H9 (cell line): ENCODE measurements at regions not wholly inside any gene's neighbourhood (a gene's known extent, or its start where the extent isn't known, plus 50 kb on each side); places are given as distances from the start of the nearest gene placed in this dataset.

ENCODE experiments used
- DNase-seq: peaks from one replicate; pipeline ENCODE4 v3.0.0-alpha.2; 2017
- H2AFZ ChIP-seq: one replicate; pipeline ENCODE4 v1.6.1; 2013; ENCODE audit warnings: mild to moderate bottlenecking, low read length, control low read depth, moderate library complexity
- H2AK5ac ChIP-seq: 2 replicates; pipeline ENCODE4 v1.6.1; 2013; ENCODE audit warnings: low read length, control low read depth, mixed read lengths; ENCODE audit not compliant: insufficient read length
- H2BK120ac ChIP-seq: one replicate; pipeline ENCODE4 v1.6.1; 2013; ENCODE audit warnings: low read depth, mild to moderate bottlenecking, low read length, control low read depth, inconsistent platforms; ENCODE audit not compliant: poor library complexity, severe bottlenecking
- H2BK12ac ChIP-seq: 2 replicates; pipeline ENCODE4 v1.6.1; 2013; ENCODE audit warnings: low read length, control low read depth, mixed read lengths, low read depth; ENCODE audit not compliant: insufficient read length
- H2BK15ac ChIP-seq: 2 replicates; pipeline ENCODE4 v1.6.1; 2013; ENCODE audit warnings: low read depth, low read length, control low read depth
- H2BK20ac ChIP-seq: one replicate; pipeline ENCODE4 v1.6.1; 2013; ENCODE audit warnings: low read depth, mild to moderate bottlenecking, low read length, control low read depth, inconsistent platforms; ENCODE audit not compliant: poor library complexity, severe bottlenecking
- H2BK5ac ChIP-seq: 2 replicates; pipeline ENCODE4 v1.6.1; 2013; ENCODE audit warnings: low read length, control low read depth, mixed read lengths; ENCODE audit not compliant: insufficient read length
- H3K14ac ChIP-seq: 2 replicates; pipeline ENCODE4 v1.6.1; 2013; ENCODE audit warnings: low read length, control low read depth; ENCODE audit not compliant: insufficient read depth
- H3K18ac ChIP-seq: 2 replicates; pipeline ENCODE4 v1.6.1; 2013; ENCODE audit warnings: low read depth, mild to moderate bottlenecking, mixed read lengths, low read length, control low read depth; ENCODE audit not compliant: insufficient read length
- H3K23ac ChIP-seq: 2 replicates; pipeline ENCODE4 v1.6.1; 2013; ENCODE audit warnings: low read length, control low read depth, mixed read lengths, low read depth; ENCODE audit not compliant: insufficient read length
- H3K23me2 ChIP-seq: 2 replicates; pipeline ENCODE4 v1.6.1; 2013; ENCODE audit warnings: low read depth, mild to moderate bottlenecking, mixed read lengths, low read length, control low read depth; ENCODE audit not compliant: insufficient read length, poor library complexity, severe bottlenecking
- H3K27ac ChIP-seq: 2 replicates; pipeline ENCODE4 v1.5.1; 2013; ENCODE audit warnings: low read length, control low read depth, mixed read lengths, low read depth; ENCODE audit not compliant: insufficient read length
- H3K27me3 ChIP-seq: 2 replicates; pipeline ENCODE4 v1.6.1; 2013; ENCODE audit warnings: low read length, control low read depth, inconsistent platforms; ENCODE audit not compliant: insufficient read depth
- H3K4ac ChIP-seq: 2 replicates; pipeline ENCODE4 v1.6.1; 2013; ENCODE audit warnings: low read depth, mild to moderate bottlenecking, control low read depth, inconsistent platforms, low read length, moderate library complexity
- H3K4me1 ChIP-seq: 2 replicates; pipeline ENCODE4 v1.6.1; 2013; ENCODE audit warnings: low read length, control low read depth, inconsistent platforms; ENCODE audit not compliant: insufficient read depth
- H3K4me2 ChIP-seq: 2 replicates; pipeline ENCODE4 v1.6.1; 2013; ENCODE audit warnings: low read length, control low read depth, mixed read lengths; ENCODE audit not compliant: insufficient read length, insufficient read depth
- H3K56ac ChIP-seq: 2 replicates; pipeline ENCODE4 v1.6.1; 2013; ENCODE audit warnings: low read depth, mild to moderate bottlenecking, mixed read lengths, low read length, control low read depth; ENCODE audit not compliant: insufficient read length
- H3K79me1 ChIP-seq: 2 replicates; pipeline ENCODE4 v1.6.1; 2013; ENCODE audit warnings: low read depth, mild to moderate bottlenecking, moderate library complexity, low read length, control low read depth, inconsistent platforms; ENCODE audit not compliant: insufficient read depth, poor library complexity, severe bottlenecking
- H3K79me2 ChIP-seq: 2 replicates; pipeline ENCODE4 v1.6.1; 2013; ENCODE audit warnings: low read length, control low read depth, inconsistent platforms; ENCODE audit not compliant: insufficient read depth
- H3K9ac ChIP-seq: 2 replicates; pipeline ENCODE4 v1.6.1; 2013; ENCODE audit warnings: low read length, control low read depth, mixed read lengths; ENCODE audit not compliant: insufficient read length; ENCODE audit errors: extremely low read depth
- H3K9me3 ChIP-seq: one replicate; pipeline ENCODE4 v1.6.1; 2013; ENCODE audit warnings: low read depth, low read length, inconsistent platforms; ENCODE audit not compliant: control insufficient read depth
- H3T11ph ChIP-seq: one replicate; pipeline ENCODE4 v1.6.1; 2013; ENCODE audit warnings: mild to moderate bottlenecking, low read length, control low read depth, inconsistent platforms
- H4K20me1 ChIP-seq: one replicate; pipeline ENCODE4 v1.6.1; 2013; ENCODE audit not compliant: control insufficient read depth, insufficient read length, insufficient read depth
- H4K5ac ChIP-seq: 2 replicates; pipeline ENCODE4 v1.6.1; 2013; ENCODE audit warnings: low read depth, mild to moderate bottlenecking, mixed read lengths, low read length, control low read depth; ENCODE audit not compliant: insufficient read length
- H4K8ac ChIP-seq: replicated peaks from 2 replicates; pipeline ENCODE4 v1.6.1; 2013; ENCODE audit warnings: low read length, control low read depth, mixed read lengths, low read depth; ENCODE audit not compliant: insufficient read length
- H4K91ac ChIP-seq: 2 replicates; pipeline ENCODE4 v1.6.1; 2013; ENCODE audit warnings: low read depth, mild to moderate bottlenecking, moderate library complexity, mixed read lengths, low read length, control low read depth; ENCODE audit not compliant: insufficient read length
- H3K27ac Mint-ChIP-seq, 3 experiments: 2 replicates in 2 of 3; 3 replicates in 1 of 3; pipeline ENCODE4 v1.8.0; 2020 to 2021; ENCODE audit warnings: mixed read lengths in 3 of 3, mild to moderate bottlenecking in 1 of 3, moderate library complexity in 1 of 3
- H3K27me3 Mint-ChIP-seq: 2 replicates; pipeline ENCODE4 v1.8.0; 2021; ENCODE audit warnings: low read depth, mild to moderate bottlenecking, moderate library complexity, mixed read lengths
- H3K36me3 Mint-ChIP-seq, 3 experiments: 2 replicates in 2 of 3; 3 replicates in 1 of 3; pipeline ENCODE4 v1.8.0; 2020 to 2021; ENCODE audit warnings: low read depth in 3 of 3, mixed read lengths in 3 of 3; ENCODE audit not compliant: insufficient read depth in 1 of 3
- H3K4me1 Mint-ChIP-seq, 2 experiments: 2 replicates each; pipeline ENCODE4 v1.8.0; 2020; ENCODE audit warnings: mixed read lengths in 2 of 2
- H3K4me3 Mint-ChIP-seq, 2 experiments: 2 replicates in 1 of 2; 3 replicates in 1 of 2; pipeline ENCODE4 v1.8.0; 2020 to 2021; ENCODE audit warnings: mild to moderate bottlenecking in 2 of 2, mixed read lengths in 2 of 2, moderate library complexity in 1 of 2
- H3K9me3 Mint-ChIP-seq, 2 experiments: 2 replicates in 1 of 2; 3 replicates in 1 of 2; pipeline ENCODE4 v1.8.0; 2020; ENCODE audit warnings: mild to moderate bottlenecking in 2 of 2, mixed read lengths in 2 of 2, moderate library complexity in 1 of 2
- CTCF ChIP-seq: fragments of 200-600 bp; sonication (generic); conservative IDR thresholded peaks from 3 replicates; pipeline ENCODE4 v1.8.0; 2021; ENCODE audit warnings: antibody characterized with exemption, mild to moderate bottlenecking
- WGBS: extraction: QIAGEN DNeasy Blood & Tissue Kit; methylation state at CpG from one replicate; pipeline ENCODE4 v1.1.7; 2013; ENCODE audit warnings: missing lambda C conversion rate, low lambda C conversion rate, mixed read lengths; ENCODE audit not compliant: insufficient read length; ENCODE audit errors: extremely low coverage; 5-methylcytosine and 5-hydroxymethylcytosine counted together

DNA sequence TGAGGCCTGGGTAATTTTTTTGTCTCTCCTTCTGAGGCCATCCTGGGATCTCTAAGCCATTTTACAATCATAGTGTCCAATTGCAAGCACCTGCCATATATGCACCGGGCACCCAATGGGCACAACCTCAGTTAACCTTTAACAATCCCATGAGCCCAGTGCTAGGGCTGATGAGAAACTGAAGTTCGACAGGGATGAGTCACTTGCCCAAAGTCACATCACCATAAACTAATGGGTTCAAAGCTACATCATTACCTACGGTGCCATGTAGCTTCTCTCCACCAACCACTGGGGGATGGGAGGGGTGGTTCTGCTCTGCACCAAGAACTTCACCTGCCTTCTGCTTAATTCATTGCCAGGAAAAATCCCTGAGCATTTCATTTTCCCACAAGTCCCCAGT is 95.8 kb upstream of the ZNF716 start:
- H3K4me1 ChIP-seq = no peaks in the 10 kb centered on the region
- no peak overlapping the region for H3K4me3 Mint-ChIP-seq
- no peak overlapping the region for H2AK5ac ChIP-seq
- H4K20me1 ChIP-seq = no peaks in the 10 kb centered on the region
- no peak overlapping the region for H3K18ac ChIP-seq
- no peaks in the 10 kb centered on the region for H3K23me2 ChIP-seq
- peaks cover 30 to 41% (median 33%) of the 10 kb centered on the region in 3 experiments for H3K36me3 Mint-ChIP-seq
- no peak overlapping the region for H2BK15ac ChIP-seq
- H4K5ac ChIP-seq = no peak overlapping the region
- DNase-seq = no peak
- H3K23ac ChIP-seq = no peak overlapping the region
- H3K56ac ChIP-seq = no peak overlapping the region
- no peak overlapping the region for H3K14ac ChIP-seq
- H3T11ph ChIP-seq = no peak overlapping the region
- no CpG with 5 or more reads among the region's 3 CpGs for WGBS
- no peak for TF ChIP-seq CTCF
- no peak overlapping the region for H2BK12ac ChIP-seq
- no peak overlapping the region for H3K27ac Mint-ChIP-seq
- H3K79me2 ChIP-seq = no peaks in the 10 kb centered on the region
- no peak overlapping the region for H2BK20ac ChIP-seq
- H2BK5ac ChIP-seq = no peak overlapping the region
- peaks cover 98% of the 10 kb centered on the region for H3K9me3 ChIP-seq
- no peak overlapping the region for H3K9ac ChIP-seq
- H3K79me1 ChIP-seq = no peaks in the 10 kb centered on the region
- no peak overlapping the region for H2AFZ ChIP-seq
- H4K91ac ChIP-seq = no peak overlapping the region
- H2BK120ac ChIP-seq = no peak overlapping the region
- H3K27me3 Mint-ChIP-seq = peaks cover 3% of the 10 kb centered on the region; the same call in 1 of the 2 replicates
- peaks cover 95 to 97% of the 10 kb centered on the region in 2 experiments for H3K9me3 Mint-ChIP-seq
- H3K4me2 ChIP-seq = no peak overlapping the region
- H3K4me1 Mint-ChIP-seq = no peaks in the 10 kb centered on the region
- H3K4ac ChIP-seq = no peak overlapping the region
- no peak overlapping the region for H4K8ac ChIP-seq
- no peak overlapping the region for H3K27ac ChIP-seq
- no peaks in the 10 kb centered on the region for H3K27me3 ChIP-seq
